ENCODE measurements at regions not wholly inside any gene's neighbourhood (a gene's known extent, or its start where the extent isn't known, plus 50 kb on each side); places are given as distances from the start of the nearest gene placed in this dataset.

GRCh38 chr1:231108516-231109302 is 53.1 kb upstream of the TRIM67 start:
- no peak for DNase-seq

- no peak for DNase-seq
Measured at GRCh38 chr1:231107600-231108326, 54.1 kb upstream of the TRIM67 start.

GRCh38 chr1:231107151-231107550 is 54.7 kb upstream of the TRIM67 start:
- DNase-seq, result no peak

- DNase-seq, result no peak
Measured at GRCh38 chr1:231106347-231106746, 55.5 kb upstream of the TRIM67 start.

GRCh38 chr1:231104917-231105316 is 56.9 kb upstream of the TRIM67 start:
- DNase-seq, result no peak

GRCh38 chr1:231103961-231104360 is 57.9 kb upstream of the TRIM67 start:
- DNase-seq, result no peak

GRCh38 chr1:231099996-231100767 is 60.1 kb upstream of the FAM89A start:
- DNase-seq, result no peak

GRCh38 chr1:231099311-231099710 is 59.3 kb upstream of the FAM89A start:
- DNase-seq, result no peak

- no peak for DNase-seq
Measured at GRCh38 chr1:231095595-231095994, 55.5 kb upstream of the FAM89A start.

- DNase-seq, result no peak
Measured at GRCh38 chr1:231094421-231094820, 54.4 kb upstream of the FAM89A start.

GRCh38 chr1:231093156-231093922 is 53.3 kb upstream of the FAM89A start:
- DNase-seq, result no peak

- no peak for DNase-seq
Measured at GRCh38 chr1:231092380-231092779, 52.3 kb upstream of the FAM89A start.

- peak; percentile 13 for DNase-seq
Measured at GRCh38 chr1:231091831-231092301, 51.8 kb upstream of the FAM89A start.

GRCh38 chr1:231091415-231091814 is 51.4 kb upstream of the FAM89A start:
- DNase-seq, result no peak
